ENCODE measurements at regions not wholly inside any gene's neighbourhood (a gene's known extent, or its start where the extent isn't known, plus 50 kb on each side); places are given as distances from the start of the nearest gene placed in this dataset.

DNA sequence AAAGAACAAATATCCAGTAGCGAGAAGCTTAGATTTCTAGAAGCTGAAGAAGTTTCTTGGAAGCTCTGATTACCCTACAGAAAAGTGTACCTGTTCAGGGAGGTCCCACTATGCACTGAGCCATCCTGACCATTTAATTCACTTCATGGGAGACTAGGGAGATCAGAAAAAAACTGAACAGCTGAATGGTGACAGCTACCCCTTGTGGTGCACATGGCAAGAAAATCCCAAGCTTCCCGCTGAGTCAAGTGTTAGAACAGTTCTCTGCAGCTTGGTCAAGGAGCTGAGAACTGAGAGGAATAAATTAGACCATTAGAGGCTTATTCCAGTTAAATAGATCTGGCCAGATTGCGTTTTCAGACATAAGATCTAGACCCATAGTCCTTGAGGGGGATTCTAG, 197.2 kb upstream of the VEPH1 start:
- DNase-seq, result no peak

DNA sequence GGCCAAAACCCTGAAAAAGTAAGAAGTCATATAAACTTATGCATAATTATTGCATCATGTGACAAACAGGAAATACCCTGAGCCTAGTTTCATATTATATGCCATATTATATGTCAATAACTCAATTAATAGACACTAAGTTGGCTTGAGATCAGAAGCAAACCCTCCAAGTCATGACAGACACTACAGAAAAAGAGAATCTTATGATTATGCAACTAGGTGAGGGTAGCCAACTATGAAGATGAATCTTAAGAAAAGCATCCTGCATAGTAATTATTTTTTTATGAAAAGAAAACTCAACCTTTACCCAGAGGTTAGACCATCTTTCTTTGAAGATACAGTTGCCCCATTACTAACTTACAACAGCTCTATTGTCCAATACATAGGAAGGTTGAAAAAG, 192.4 kb upstream of the VEPH1 start:
- no peak for DNase-seq

DNA sequence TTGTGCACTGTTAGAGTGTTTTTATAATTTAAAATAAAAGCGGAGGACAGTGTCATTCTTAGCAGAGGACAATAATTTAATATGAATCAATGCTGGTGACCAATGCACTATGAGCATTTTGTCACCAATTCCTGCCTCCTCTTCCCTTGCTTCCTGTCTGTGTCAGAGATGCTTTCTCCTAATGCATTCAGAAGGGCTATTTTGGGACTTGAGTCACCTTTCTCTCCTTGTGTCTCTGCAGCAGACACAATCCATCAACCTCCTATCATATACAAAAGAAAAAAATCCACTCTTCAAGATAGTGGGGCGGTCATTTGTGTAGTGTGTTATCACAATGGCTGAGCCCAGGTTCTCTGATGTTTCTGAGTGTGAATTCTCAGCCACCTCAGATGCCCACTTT, 191.9 kb upstream of the VEPH1 start:
- DNase-seq, result no peak

DNA sequence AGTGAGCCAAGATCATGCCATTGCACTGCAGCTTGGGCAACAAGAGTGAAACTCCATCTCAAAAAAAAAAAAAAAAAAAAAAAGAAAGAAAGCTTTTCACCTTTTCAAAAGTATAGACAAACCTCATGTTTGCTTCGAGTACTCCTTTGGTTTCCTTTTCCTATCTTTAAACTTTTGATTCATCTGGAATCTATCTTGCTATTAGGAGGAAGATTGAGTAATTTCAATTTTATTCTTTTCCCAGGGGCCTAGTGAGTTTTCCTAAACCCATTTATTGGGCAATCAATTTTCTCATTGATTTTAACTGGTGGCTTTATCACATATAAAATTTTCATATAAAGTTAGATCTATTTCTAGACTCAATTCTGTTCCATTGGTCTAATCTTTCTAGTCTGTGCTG, 190.5 kb upstream of the VEPH1 start:
- DNase-seq, result no peak

- no peak for DNase-seq
These were observed 189.3 kb upstream of the VEPH1 start for GRCh38 chr3:157692468-157692867.

DNA sequence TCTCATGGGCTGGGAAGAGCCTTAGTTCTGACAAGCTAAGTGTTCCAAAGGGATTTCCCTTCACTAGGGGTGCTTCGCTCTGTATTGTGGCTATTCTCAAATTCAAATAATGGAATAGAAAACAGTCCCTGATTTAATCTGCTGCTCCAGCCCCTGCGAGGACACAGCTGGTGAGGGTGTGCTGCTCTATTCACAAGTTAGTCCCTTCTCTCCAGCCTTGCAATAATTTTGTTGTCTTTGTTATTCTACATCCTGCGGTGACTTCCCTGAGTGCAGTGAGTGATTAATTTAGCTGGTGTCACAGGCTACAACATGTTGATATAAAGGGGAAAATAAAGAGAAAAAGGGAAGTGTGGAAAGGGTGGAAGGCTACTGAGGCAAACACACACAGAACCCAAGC, 180.5 kb upstream of the VEPH1 start:
- no peak for DNase-seq

DNA sequence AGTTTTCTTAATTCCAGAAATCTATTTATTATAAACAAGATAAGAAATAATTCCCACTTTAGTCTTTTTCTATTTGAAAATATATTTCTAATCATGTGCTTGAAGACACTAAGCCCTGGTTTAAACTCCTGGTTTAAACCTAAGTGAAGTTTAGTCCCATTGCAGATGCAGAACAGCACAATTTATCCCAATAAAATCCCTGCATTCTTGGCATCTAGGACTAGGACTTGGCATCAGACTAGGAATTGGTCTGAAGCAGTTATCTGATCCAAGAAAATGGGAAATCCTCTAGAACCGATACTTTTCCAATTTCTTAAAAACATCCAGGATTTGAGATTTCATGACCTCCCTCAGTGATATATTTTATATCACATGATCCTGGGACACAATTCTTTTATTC, 168.8 kb upstream of the VEPH1 start:
- DNase-seq, result no peak

- DNase-seq, result no peak
These were observed 168.4 kb upstream of the VEPH1 start for GRCh38 chr3:157671656-157672055.

GRCh38 chr3:157669416-157669815, 166.2 kb upstream of the VEPH1 start:
- no peak for DNase-seq

DNA sequence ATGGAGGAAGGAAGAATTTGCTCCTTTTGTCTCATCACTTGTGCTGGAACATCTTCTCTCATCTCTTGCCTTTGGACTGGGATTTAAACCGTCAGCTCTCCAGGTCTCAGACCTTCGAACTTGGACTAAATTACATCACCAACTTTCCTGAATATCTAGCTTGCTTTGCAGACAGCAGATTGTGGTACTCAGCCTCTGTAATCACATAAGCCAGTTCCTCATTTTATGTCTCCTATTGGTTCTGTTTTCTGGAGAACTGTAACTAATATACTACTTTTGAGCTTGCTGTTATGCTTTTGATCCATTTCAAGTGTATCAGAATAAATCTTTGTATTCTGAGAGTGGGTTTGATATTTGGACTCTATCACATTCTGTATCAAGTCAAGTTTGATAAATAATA, 164.3 kb upstream of the VEPH1 start:
- no peak for DNase-seq

GRCh38 chr3:157662171-157662570, 159.0 kb upstream of the VEPH1 start:
- no peak for DNase-seq

- no peak for DNase-seq
These were observed 157.6 kb upstream of the VEPH1 start for GRCh38 chr3:157660847-157661246.

GRCh38 chr3:157652366-157652765, 149.2 kb upstream of the VEPH1 start:
- DNase-seq, result no peak

GRCh38 chr3:157650699-157651098, 147.5 kb upstream of the VEPH1 start:
- DNase-seq, result no peak

- DNase-seq, result peak; percentile 11
These were observed 147.0 kb upstream of the VEPH1 start for GRCh38 chr3:157650172-157650571.

- DNase-seq, result no peak
These were observed 146.3 kb upstream of the VEPH1 start for GRCh38 chr3:157649511-157649910.

- no peak for DNase-seq
These were observed 144.6 kb upstream of the VEPH1 start for GRCh38 chr3:157647820-157648219.

DNA sequence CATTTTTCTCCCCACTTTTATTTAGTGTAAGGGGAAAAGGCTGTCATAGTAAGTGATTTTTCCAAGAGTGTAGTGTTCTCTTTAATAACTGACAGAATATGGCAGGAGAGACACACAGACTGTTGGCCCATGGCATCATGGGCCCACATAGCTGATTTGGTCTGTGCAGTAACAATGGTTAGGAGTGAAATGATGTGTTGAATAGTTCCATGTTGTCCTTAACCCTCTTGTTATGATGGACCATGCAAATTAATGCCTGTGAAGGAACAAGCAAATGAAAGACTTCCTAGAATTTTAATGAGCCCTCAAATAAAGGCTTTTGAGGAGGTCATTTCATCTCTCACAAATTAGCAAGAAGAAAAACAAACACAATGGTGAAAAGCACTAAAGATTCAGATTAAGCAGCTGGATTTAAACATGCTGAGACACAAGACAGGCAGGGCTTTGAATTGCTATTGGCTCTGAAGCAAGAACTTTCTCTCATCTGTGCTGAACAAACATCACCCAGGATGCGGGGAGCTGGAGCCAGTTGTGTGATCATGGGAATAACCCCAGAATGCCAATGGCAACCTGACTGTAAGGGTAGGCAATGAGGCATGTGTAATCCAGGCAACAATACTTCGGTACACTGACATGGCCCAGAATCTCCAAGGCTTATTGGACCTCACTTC, 136.7 kb upstream of the VEPH1 start:
- DNase-seq, result no peak

GRCh38 chr3:157637866-157638265, 134.7 kb upstream of the VEPH1 start:
- DNase-seq, result no peak

DNA sequence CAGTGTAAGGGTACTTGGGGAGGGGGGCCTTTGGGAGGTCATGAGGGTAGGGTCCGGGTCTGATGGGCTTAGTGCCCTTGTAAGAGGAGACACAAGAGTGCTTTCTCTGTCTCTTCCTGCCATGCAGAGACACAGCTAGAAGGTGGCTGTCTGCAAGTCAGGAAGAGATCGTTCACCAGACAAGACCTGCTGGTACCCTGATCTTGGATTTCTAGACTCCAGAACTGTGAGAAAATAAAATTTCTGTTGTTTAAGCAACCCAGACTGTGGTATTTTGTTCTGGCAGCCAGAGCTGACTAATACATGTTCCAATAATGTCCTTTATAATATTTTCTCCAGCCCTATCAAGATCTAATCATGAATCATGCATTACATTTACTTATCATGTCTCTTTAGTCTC, 130.0 kb upstream of the VEPH1 start:
- DNase-seq, result no peak

GRCh38 chr3:157632075-157632474, 128.9 kb upstream of the VEPH1 start:
- no peak for DNase-seq

DNA sequence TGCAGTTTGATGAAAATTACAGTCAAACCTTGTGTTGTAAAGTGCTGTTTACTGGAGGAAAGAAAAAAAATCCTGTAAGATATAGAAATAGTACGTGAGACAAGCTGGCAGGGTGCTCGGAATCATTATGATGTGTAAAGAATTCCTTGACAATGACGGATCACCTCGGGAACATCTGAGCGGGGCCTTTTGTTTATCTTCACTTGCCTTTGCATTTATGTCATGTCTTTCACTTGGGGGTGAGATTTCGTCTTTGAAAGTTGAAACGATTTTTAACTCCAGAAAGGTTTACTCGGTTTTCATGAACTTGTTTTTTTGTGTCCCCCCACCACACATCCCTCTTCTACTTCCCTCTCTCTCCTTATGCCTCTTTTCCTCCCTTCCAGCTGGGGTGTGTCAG, 128.3 kb upstream of the VEPH1 start:
- DNase-seq, result no peak

GRCh38 chr3:157626817-157627216, 123.6 kb upstream of the VEPH1 start:
- DNase-seq, result peak; percentile 74

GRCh38 chr3:157624801-157625200, 121.6 kb upstream of the VEPH1 start:
- no peak for DNase-seq

GRCh38 chr3:157618886-157619285, 115.7 kb upstream of the VEPH1 start:
- no peak for DNase-seq

Measured in NCI-H2029 treated with DMSO at 0.1 percent for 48 hours (cell line).